GM12878 (cell line): ENCODE measurements at regions not wholly inside any gene's neighbourhood (a gene's known extent, or its start where the extent isn't known, plus 50 kb on each side); places are given as distances from the start of the nearest gene placed in this dataset.

Experiments
- ATAC-seq: fragments of 200-7000 bp; cut with Tn5 transposase; 3 replicates; pipeline ENCODE4 v1.9.1; 2020; ENCODE audit warnings: mild to moderate bottlenecking, moderate library complexity
- BruUV-seq: library from RNA; stranded (reverse); fragments of 400-500 nt; replicated peaks from 2 replicates; lab custom pipeline; 2021; lab: Mats Ljungman, UMichigan
- CTCF ChIA-PET: fragments of 300-600 bp; sonication (Branson Sonifier 250); formaldehyde crosslinking; extraction: SDS; loops from one replicate; lab custom pipeline; 2021; ENCODE audit warnings: inconsistent platforms; lab: Yijun Ruan, JAX
- POLR2A ChIA-PET: fragments of 350-600 bp; formaldehyde crosslinking; extraction: SDS; loops from one replicate; lab custom pipeline; 2021; ENCODE audit warnings: inconsistent platforms; lab: Charles Lee
- RAD21 ChIA-PET: fragments of 300-600 bp; sonication (Branson Sonifier 250); formaldehyde crosslinking; loops from one replicate; lab custom pipeline; 2023; ENCODE audit warnings: antibody characterized with exemption; ENCODE audit not compliant: unreplicated experiment; lab: Charles Lee
- SMC1A ChIA-PET: fragments of 300-600 bp; sonication (Branson Sonifier 250); formaldehyde crosslinking; loops from one replicate; lab custom pipeline; 2023; ENCODE audit not compliant: unreplicated experiment, uncharacterized antibody; lab: Charles Lee
- DNase-seq: peaks from one replicate; pipeline ENCODE4 v3.0.0-alpha.2; 2011; ENCODE audit warnings: low read depth, low spot score
- FAIRE-seq: peaks from 3 replicates; lab custom pipeline; 2011; peaks lifted over from hg19 to GRCh38; lab: Jason Lieb, UNC
- H2AFZ ChIP-seq: 2 replicates; pipeline ENCODE4 v1.6.0; 2011; ENCODE audit warnings: low read depth, low read length, control low read depth; ENCODE audit not compliant: control insufficient read depth
- H3K27ac ChIP-seq: 2 replicates; pipeline ENCODE4 v1.5.1; 2011; ENCODE audit warnings: control low read depth; ENCODE audit not compliant: control insufficient read depth, insufficient read depth
- H3K27me3 ChIP-seq, 2 experiments: replicated peaks in 1 of 2; 2 replicates each; pipeline versions ENCODE4 v1.6.0 to v1.6.1; 2011; ENCODE audit warnings: low read length in 1 of 2; ENCODE audit not compliant: control insufficient read depth in 2 of 2, insufficient read depth in 2 of 2
- H3K36me3 ChIP-seq, 2 experiments: 2 replicates each; pipeline ENCODE4 v1.5.1; 2011; ENCODE audit warnings: low read length in 1 of 2; ENCODE audit not compliant: control insufficient read depth in 2 of 2, insufficient read depth in 2 of 2
- H3K4me1 ChIP-seq: 2 replicates; pipeline ENCODE4 v1.6.1; 2011; ENCODE audit warnings: mild to moderate bottlenecking, low read length, moderate library complexity, mixed read lengths; ENCODE audit not compliant: control insufficient read depth, insufficient read depth
- H3K4me2 ChIP-seq: 2 replicates; pipeline ENCODE4 v1.6.0; 2011; ENCODE audit warnings: control low read depth; ENCODE audit not compliant: control insufficient read depth, insufficient read depth
- H3K4me3 ChIP-seq: fragments of 200-600 bp; sonication (generic); 2 replicates; pipeline ENCODE4 v1.5.1; 2016
- H3K79me2 ChIP-seq: 2 replicates; pipeline ENCODE4 v1.6.0; 2011; ENCODE audit warnings: low read length; ENCODE audit not compliant: control insufficient read depth, insufficient read depth
- H3K9ac ChIP-seq: 2 replicates; pipeline ENCODE4 v1.8.0; 2011; ENCODE audit warnings: low read length, control low read depth, mixed read lengths; ENCODE audit not compliant: control insufficient read depth, insufficient read depth
- H3K9me3 ChIP-seq: replicated peaks from 3 replicates; pipeline ENCODE4 v1.5.1; 2011; ENCODE audit warnings: mild to moderate bottlenecking, low read length; ENCODE audit not compliant: control insufficient read depth, insufficient read depth
- H4K20me1 ChIP-seq: 2 replicates; pipeline ENCODE4 v1.6.0; 2011; ENCODE audit not compliant: control insufficient read depth, insufficient read depth
- FOXM1 ChIP-seq: IDR thresholded peaks from 2 replicates; pipeline ENCODE4 v1.6.1; 2012; ENCODE audit warnings: low read depth, mild to moderate bottlenecking, inconsistent platforms, low read length, moderate library complexity
- NFXL1 ChIP-seq: fragments of 450-650 bp; IDR thresholded peaks from 2 replicates; pipeline ENCODE4 v1.6.1; 2017; ENCODE audit warnings: antibody characterized with exemption, mild to moderate bottlenecking, borderline replicate concordance
- RFX5 ChIP-seq: IDR thresholded peaks from 2 replicates; pipeline ENCODE4 v1.6.1; 2011; ENCODE audit warnings: low read depth, low read length, improper control_type of control experiment
- WGBS: methylation state at CpG from one replicate; pipeline ENCODE4 v1.1.6; 2016; ENCODE audit warnings: low lambda C conversion rate; ENCODE audit not compliant: insufficient replicate concordance, insufficient coverage; ENCODE audit errors: missing lambda C conversion rate; 5-methylcytosine and 5-hydroxymethylcytosine counted together
- in situ Hi-C: fragments of 300-500 bp; cut with MboI; formaldehyde crosslinking; loops from 9 replicates; pipeline ENCODE4 v1.14.3; 2018; ENCODE audit warnings: mixed read lengths
- intact Hi-C: fragments of 100-400 bp; cut with micrococcal nuclease; formaldehyde crosslinking; loops from one replicate; pipeline ENCODE4 v1.14.2; 2022; ENCODE audit not compliant: unreplicated experiment
- TF ChIP-seq, protein P1 (sequence below): fragments of 450-650 bp; IDR thresholded peaks from 2 replicates; pipeline ENCODE4 v1.6.1; 2018; ENCODE audit warnings: mild to moderate bottlenecking, low read depth, moderate library complexity; ENCODE audit not compliant: partially characterized antibody
- TF ChIP-seq, protein P2 (sequence below): fragments of 450-650 bp; conservative IDR thresholded peaks from 2 replicates; pipeline ENCODE4 v1.6.1; 2017; ENCODE audit warnings: mild to moderate bottlenecking, moderate library complexity
- TF ChIP-seq, protein P3 (sequence below): IDR thresholded peaks from 2 replicates; pipeline ENCODE4 v1.6.1; 2011; ENCODE audit warnings: low read depth, mild to moderate bottlenecking, low read length, moderate library complexity, borderline replicate concordance; ENCODE audit errors: extremely low read depth

DNA sequence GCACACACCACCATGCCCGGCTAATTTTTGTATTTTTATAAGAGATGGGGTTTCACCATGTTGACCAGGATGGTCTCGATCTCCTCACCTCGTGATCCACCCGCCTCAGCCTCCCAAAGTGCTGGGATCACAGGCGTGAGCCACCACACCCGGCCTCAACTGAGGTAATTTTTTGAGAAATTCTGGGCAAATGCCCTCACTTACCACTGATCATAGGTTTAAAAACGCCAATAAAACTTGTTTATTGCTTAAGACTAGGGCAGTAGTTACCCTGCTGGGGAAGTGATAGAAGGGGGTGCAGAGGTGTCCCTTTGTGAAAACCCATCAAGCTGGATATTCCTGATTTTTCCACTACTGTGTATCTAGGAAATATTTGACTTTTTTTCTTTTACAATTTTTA is 196.3 kb downstream of the BCAS1 start:
- WGBS = 88% methylated on average over 7 of the region's 7 CpGs
- ATAC-seq (no peak), DNase-seq (no peak), FAIRE-seq (no peak)
- intact Hi-C loops = loop anchor here (5.0 kb wide), 2 partner anchors 137 to 188 kb away; no protein-coding TSS in a partner anchor
- ChIA-PET POLR2A (interaction anchor here (1.0 to 1.7 kb wide), 4 partner anchors 11 to 34 kb away, joined by 3 to 13 read pairs (median 6); no protein-coding TSS in a partner anchor), RAD21 (interaction anchor here (1.0 to 4.3 kb wide), 9 partner anchors 17 to 222 kb away, joined by 3 to 53 read pairs (median 5); no protein-coding TSS in a partner anchor), SMC1A (interaction anchor here (0.6 to 3.7 kb wide), 11 partner anchors 9 to 222 kb away, joined by 3 to 59 read pairs (median 4); no protein-coding TSS in a partner anchor), CTCF (interaction anchor here (0.9 kb wide), 1 partner anchor 40 kb away, joined by 3 read pairs; no protein-coding TSS in a partner anchor)
- Histone ChIP-seq H3K27ac (no peak overlapping the region), H3K27me3 (no peaks in the 10 kb centered on the region), H4K20me1 (no peaks in the 10 kb centered on the region), H3K4me3 (no peak overlapping the region), H3K79me2 (no peaks in the 10 kb centered on the region), H3K4me1 (peaks cover 28% of the 10 kb centered on the region), H3K36me3 (no peaks in the 10 kb centered on the region), H2AFZ (no peak overlapping the region), H3K9me3 (no peaks in the 10 kb centered on the region; the same call in 2 of the 3 replicates), H3K4me2 (no peak overlapping the region), H3K9ac (no peak overlapping the region)
- TF ChIP-seq FOXM1 (no peak), RFX5 (no peak), NFXL1 (peak; percentile 62; the same call in 1 of the 2 replicates)
- TF ChIP-seq, protein P1, sequence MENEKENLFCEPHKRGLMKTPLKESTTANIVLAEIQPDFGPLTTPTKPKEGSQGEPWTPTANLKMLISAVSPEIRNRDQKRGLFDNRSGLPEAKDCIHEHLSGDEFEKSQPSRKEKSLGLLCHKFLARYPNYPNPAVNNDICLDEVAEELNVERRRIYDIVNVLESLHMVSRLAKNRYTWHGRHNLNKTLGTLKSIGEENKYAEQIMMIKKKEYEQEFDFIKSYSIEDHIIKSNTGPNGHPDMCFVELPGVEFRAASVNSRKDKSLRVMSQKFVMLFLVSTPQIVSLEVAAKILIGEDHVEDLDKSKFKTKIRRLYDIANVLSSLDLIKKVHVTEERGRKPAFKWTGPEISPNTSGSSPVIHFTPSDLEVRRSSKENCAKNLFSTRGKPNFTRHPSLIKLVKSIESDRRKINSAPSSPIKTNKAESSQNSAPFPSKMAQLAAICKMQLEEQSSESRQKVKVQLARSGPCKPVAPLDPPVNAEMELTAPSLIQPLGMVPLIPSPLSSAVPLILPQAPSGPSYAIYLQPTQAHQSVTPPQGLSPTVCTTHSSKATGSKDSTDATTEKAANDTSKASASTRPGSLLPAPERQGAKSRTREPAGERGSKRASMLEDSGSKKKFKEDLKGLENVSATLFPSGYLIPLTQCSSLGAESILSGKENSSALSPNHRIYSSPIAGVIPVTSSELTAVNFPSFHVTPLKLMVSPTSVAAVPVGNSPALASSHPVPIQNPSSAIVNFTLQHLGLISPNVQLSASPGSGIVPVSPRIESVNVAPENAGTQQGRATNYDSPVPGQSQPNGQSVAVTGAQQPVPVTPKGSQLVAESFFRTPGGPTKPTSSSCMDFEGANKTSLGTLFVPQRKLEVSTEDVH = no peak
- TF ChIP-seq, protein P2, sequence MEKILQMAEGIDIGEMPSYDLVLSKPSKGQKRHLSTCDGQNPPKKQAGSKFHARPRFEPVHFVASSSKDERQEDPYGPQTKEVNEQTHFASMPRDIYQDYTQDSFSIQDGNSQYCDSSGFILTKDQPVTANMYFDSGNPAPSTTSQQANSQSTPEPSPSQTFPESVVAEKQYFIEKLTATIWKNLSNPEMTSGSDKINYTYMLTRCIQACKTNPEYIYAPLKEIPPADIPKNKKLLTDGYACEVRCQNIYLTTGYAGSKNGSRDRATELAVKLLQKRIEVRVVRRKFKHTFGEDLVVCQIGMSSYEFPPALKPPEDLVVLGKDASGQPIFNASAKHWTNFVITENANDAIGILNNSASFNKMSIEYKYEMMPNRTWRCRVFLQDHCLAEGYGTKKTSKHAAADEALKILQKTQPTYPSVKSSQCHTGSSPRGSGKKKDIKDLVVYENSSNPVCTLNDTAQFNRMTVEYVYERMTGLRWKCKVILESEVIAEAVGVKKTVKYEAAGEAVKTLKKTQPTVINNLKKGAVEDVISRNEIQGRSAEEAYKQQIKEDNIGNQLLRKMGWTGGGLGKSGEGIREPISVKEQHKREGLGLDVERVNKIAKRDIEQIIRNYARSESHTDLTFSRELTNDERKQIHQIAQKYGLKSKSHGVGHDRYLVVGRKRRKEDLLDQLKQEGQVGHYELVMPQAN = 0 out of 2 replicates have a peak, but pooled peaks have one; percentile 35
- TF ChIP-seq, protein P3, sequence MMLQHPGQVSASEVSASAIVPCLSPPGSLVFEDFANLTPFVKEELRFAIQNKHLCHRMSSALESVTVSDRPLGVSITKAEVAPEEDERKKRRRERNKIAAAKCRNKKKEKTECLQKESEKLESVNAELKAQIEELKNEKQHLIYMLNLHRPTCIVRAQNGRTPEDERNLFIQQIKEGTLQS = no peak
- BruUV-seq = no TSS peak
- in situ Hi-C loops = no loop called here
